Left cardiac atrium (tissue), 4 donors: ENCODE measurements at regions not wholly inside any gene's neighbourhood (a gene's known extent, or its start where the extent isn't known, plus 50 kb on each side); places are given as distances from the start of the nearest gene placed in this dataset.

Experiments
- ATAC-seq, 2 donors: fragments of 200-7000 bp; cut with Tn5 transposase; one replicate each; pipeline ENCODE4 v1.9.1; 2020; ENCODE audit warnings: mild to moderate bottlenecking in 2 of 2, moderate library complexity in 2 of 2
- DNase-seq: peaks from one replicate; pipeline ENCODE4 v3.0.0-alpha.2; 2020
- intact Hi-C, 2 donors: fragments of 100-400 bp; cut with DNase I; formaldehyde crosslinking; loops; one replicate each; pipeline versions ENCODE4 v1.14.1 to v1.15.1; 2022 to 2023
- donor health status: DM: no; HTN: yes; CAD: no.
- donor health status: DM: no; HTN: yes; CAD: no; lungs with severe emphysema.
- donor health status: DM: yes; HTN: yes; CAD: no.
- donor health status: Dilated cardiomyopathy.

DNA sequence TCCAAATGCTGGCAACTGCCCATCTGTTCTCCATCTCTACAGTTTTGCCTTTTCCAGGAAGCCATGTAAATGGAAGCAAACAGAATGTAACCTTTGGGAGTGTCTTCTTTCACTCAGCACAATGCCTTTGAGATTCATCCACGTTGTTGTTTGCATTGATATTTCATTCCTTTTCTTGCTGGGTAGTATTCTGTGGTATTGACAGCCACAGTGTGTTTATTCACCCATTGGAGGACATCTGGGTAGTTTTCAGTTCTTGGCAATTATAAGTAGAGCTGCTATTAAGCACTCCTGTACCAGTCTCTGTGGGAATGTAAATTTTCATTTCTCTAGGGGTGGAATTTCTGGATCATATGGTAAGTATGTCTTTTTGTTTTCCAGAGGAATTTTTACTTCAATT, 194.3 kb upstream of the RPS6KA3 start:
- DNase-seq (no peak), ATAC-seq (no peak)
- intact Hi-C loops = no loop called here

DNA sequence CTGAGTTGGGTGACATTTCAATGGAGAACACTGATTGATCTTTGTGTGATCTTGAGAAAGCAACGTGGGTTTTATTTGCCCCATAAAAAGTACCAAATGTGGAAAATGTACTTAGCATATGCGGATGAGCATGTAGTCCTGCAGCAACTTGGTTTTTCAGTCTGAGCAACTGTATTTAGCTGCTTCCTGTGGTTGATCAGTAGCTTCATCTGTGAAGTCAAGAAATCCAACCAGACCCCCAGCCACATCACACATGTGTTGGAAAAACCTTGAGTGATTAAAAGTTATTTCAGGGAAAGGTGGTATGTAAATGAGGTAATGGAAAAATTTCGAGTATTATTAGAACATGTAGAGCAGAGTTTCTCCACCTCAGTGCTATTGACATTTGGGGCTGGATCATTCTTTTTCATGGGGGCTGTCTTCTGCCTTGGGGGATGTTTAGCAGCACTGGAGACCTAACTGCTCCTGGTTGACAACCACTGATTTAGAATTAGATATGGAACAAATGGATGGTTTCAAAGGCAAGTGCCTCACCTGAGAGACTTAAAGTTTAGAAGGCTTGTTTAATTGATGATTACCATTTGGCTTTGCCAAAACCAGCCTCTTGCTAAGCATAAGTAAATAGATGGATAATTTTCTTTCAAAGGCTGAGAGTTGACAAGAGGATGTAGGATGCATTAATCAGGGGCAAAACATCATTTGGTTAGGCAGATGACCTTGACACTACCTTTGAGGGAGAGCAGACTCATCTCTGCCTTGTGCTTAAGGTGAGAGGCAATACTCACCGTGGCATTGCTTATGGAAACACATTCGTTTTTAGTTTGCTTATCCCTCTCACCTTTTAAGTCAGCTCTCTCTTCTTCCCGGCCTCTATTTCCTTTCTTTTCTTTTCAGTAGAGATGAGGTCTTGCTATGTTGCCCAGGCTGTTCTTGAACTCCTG, 193.0 kb upstream of the RPS6KA3 start:
- DNase-seq (no peak), ATAC-seq (no peak)
- intact Hi-C loops = no loop called here

GRCh38 chrX:20456971-20457370, 190.3 kb upstream of the RPS6KA3 start:
- ATAC-seq (no peak), DNase-seq (no peak)
- intact Hi-C loops = no loop called here

- ATAC-seq (no peak), DNase-seq (no peak)
- intact Hi-C loops = no loop called here
Measured at GRCh38 chrX:20455001-20455400, 188.3 kb upstream of the RPS6KA3 start.

GRCh38 chrX:20454117-20454516, 187.4 kb upstream of the RPS6KA3 start:
- DNase-seq = no peak
- intact Hi-C loops = no loop called here
- peak in 1 of 2 donors; percentile 51 for ATAC-seq

GRCh38 chrX:20452487-20452886, 185.8 kb upstream of the RPS6KA3 start:
- DNase-seq (no peak), ATAC-seq (no peak)
- intact Hi-C loops = no loop called here

- intact Hi-C loops = no loop called here
- ATAC-seq (no peak), DNase-seq (no peak)
Measured at GRCh38 chrX:20451929-20452328, 185.2 kb upstream of the RPS6KA3 start.

GRCh38 chrX:20445109-20445508, 178.4 kb upstream of the RPS6KA3 start:
- ATAC-seq (no peak), DNase-seq (no peak)
- intact Hi-C loops = loop anchor here in 1 of 2 donors (10.0 kb wide), 1 partner anchor 190 kb away; no protein-coding TSS in a partner anchor

DNA sequence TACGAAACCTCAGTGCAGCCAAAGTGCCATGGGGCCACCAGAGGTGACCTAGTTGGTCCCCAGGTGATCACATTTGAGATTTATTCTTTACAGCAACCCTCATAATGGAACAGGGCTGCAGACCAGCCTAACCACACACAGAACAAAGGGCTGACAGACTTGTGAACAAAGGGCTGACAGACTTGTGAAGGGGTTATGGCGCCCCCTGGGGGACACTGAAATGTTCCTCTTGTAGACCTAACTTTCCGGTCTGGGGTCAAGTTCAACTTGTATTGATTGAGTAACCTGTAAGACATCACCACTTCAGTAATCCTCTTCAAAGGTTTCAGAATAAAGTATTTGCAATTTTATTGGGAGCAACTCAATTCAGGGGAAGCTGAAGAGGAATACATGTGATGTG, 175.9 kb upstream of the RPS6KA3 start:
- intact Hi-C loops = loop anchor here (5.0 to 10.0 kb wide), 2 partner anchors 188 to 190 kb away; no protein-coding TSS in a partner anchor
- peak; percentile 67 to 78 for ATAC-seq
- DNase-seq = peak; percentile 85

DNA sequence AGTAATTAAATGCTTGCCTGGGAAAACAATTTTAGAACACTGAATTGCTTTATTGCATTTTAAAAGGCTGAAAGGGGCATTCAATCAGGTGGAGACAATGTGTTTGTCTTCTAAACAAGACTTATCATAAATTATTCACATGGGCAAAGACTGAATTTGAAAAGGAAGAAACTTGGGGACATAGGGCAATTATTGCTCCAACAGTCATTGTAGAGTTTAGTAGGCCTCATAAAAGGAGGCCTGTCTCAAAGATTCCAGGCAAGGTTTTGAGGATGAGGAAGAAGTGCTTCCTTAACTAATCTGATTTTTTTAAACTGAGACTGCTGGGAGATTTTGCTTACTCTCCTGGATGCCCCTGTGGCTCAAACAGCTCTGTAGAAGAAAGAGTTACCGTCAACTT, 174.4 kb upstream of the RPS6KA3 start:
- intact Hi-C loops = loop anchor here (5.0 to 10.0 kb wide), 2 partner anchors 186 to 189 kb away; no protein-coding TSS in a partner anchor
- DNase-seq (no peak), ATAC-seq (no peak)

DNA sequence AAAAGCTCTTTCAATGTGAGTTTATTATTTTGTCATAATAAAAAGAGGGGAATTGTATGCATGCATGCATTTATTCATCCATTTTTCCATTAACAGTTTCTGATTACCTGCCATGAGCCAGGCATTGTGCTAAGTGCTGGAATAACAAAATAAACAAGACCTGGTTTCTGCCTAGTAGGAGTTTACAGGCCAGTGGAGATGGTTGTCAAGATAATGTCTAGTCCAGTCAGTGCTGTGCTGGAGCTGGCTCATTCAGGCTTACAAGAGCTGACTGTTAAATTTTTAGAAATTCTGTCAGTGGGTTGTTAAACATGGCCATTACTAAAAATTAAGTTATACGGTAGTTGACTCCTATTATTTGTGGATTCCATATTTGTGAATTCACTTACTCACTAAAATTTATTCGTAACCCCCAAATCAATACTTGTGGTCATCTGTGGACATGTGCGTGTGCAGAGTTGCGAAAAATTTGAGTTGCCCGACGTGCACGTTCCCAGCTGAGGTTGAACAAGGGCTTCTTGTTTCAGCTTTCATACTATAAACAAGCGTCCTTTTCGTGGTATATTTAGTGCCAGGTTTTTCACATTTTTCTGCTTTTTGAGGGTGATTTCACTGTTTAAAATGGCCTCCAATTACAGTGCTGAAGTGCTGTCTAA, 172.3 kb upstream of the RPS6KA3 start:
- intact Hi-C loops = no loop called here
- ATAC-seq (no peak), DNase-seq (no peak)

GRCh38 chrX:20437683-20438082, 171.0 kb upstream of the RPS6KA3 start:
- ATAC-seq = no peak
- intact Hi-C loops = no loop called here
- no peak for DNase-seq

- no peak for ATAC-seq
- DNase-seq = no peak
- intact Hi-C loops = no loop called here
Measured at GRCh38 chrX:20435913-20436312, 169.2 kb upstream of the RPS6KA3 start.

DNA sequence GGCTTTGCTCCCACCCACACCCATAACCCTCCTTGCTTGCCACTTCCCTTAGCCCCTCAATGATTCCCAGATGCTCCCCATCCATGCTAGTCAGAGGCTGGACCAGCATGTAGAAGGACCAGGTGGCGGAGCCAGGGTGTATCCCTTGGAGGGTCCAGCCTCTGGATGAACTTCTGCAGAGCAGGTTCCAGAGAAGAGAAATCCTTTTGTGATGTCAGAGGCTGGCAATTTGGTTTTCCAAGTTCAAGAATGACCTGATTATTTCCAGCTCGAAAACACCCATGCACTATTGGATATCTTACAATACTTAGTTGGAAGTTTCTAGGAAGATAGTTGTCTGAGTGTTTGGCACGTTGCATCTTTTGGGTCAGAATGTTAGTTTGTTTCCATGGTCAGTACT, 168.3 kb upstream of the RPS6KA3 start:
- ATAC-seq (no peak), DNase-seq (no peak)
- intact Hi-C loops = no loop called here

- no peak for ATAC-seq
- intact Hi-C loops = no loop called here
- DNase-seq = no peak
Measured at GRCh38 chrX:20433388-20433775, 166.7 kb upstream of the RPS6KA3 start.

DNA sequence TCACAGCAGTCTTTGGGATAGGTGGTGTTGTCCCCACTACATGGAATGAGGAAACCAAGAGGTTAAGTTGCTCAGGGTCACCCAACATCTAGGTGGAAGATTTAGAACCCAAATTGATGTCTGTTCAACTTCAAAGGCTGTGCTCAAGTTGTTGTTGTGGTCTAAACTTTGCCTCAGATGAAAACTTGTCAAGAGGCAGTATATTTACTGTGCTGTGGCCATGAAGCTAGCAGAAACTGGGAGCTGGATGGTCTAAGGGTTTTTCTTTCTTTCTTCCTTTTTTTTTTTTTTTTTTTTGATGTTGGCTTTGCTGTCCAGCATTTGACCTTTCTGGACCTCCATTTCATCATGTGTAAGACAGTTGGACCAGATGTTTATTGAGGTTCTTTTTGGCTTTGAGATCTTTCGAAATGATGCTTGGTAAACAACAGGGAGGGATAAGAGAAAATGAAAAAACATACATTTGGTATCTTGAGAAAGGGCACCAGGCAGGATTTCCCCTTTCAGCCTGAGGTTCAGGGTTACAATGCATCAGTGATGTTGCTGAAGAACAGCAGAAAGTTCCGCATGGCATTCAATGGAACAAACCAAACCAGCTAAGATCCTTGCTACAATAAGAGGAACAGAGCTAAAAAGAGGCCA, 166.2 kb upstream of the RPS6KA3 start:
- DNase-seq = no peak
- no peak for ATAC-seq
- intact Hi-C loops = no loop called here

- no peak for ATAC-seq
- intact Hi-C loops = no loop called here
- DNase-seq = no peak
Measured at GRCh38 chrX:20432048-20432447, 165.3 kb upstream of the RPS6KA3 start.

DNA sequence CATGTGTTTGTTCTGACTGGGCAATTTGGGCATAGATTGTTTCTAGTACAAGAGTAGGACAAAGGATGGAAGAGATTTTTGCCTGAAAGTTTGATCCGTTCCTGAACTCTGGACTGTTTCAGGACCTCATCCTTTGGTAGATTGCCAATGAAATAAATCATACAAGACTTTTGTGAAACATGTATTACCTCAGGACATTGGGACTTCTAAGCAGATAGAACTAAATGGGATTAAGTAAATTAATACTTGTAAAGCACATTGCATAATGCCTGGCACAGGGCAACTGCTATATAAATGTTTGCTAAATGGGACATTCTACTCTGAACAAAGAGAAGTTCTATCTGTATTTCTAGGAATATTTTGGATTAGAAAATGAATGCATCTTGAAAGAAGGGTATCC, 164.8 kb upstream of the RPS6KA3 start:
- intact Hi-C loops = no loop called here
- DNase-seq = no peak
- ATAC-seq = no peak

DNA sequence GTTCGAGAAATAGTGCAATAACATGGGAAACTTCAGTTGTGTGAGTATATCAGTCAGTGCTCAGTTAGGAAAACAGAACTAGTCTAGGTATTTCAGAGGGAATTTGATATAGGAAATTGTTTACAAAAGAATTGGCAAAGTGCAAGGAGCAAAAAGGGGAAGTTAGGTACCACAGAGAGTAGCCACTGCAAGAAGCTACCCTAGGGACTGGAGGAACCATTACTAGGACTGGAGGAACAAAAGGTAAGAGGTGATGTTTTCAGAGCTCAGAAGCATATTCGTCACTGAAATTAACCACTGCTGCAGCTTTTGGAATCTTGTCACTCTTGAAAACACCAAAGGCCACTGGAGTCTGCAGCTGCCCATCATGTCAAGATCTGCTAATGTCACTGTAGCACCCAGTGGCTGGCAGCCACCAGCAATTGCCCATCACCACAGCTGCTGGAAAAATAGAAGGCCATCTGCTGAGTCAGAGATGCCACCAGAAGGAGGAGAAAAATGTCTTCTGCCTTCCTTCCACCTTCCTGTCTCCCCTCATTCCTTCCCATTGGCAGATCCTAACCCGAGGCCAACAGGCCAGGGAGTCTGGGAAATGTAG, 160.6 kb upstream of the RPS6KA3 start:
- DNase-seq = no peak
- ATAC-seq = no peak
- intact Hi-C loops = no loop called here

DNA sequence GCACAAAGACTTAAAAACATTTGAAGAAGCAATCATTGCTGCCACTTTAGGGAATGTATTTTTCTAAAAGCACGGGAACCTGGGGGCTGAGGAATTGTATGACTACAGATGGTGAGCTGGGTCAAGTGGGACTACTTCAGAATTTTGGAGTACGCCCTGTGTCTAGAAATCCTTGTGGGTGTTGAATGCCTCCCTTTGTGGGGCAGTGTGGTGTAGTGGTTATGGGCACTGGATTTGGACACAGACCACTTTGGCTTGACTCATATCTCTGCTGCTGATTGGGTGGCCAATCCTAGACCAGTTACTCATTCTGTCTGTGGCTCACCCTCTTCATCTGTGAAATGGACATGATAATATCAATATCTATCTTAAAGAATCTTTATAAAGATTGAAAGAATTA, 155.0 kb upstream of the RPS6KA3 start:
- DNase-seq = no peak
- no peak for ATAC-seq
- intact Hi-C loops = no loop called here
